Kidney (tissue), 13 donors: ENCODE measurements at regions not wholly inside any gene's neighbourhood (a gene's known extent, or its start where the extent isn't known, plus 50 kb on each side); places are given as distances from the start of the nearest gene placed in this dataset.

Experiments
- DNase-seq, 5 donors: peaks; one replicate each; pipeline ENCODE4 v3.0.0-alpha.2; 2013 to 2020
- FAIRE-seq: peaks from 2 replicates; lab custom pipeline; 2012; peaks lifted over from hg19 to GRCh38; lab: Jason Lieb, UNC
- H3K27ac ChIP-seq, 2 donors: one replicate each; pipeline ENCODE4 v1.7.0; 2013; ENCODE audit warnings: low read depth in 2 of 2, low read length in 2 of 2, inconsistent platforms in 1 of 2
- H3K27me3 ChIP-seq: one replicate; pipeline ENCODE4 v1.7.1; 2013; ENCODE audit warnings: low read length, inconsistent platforms; ENCODE audit not compliant: control insufficient read depth, insufficient read depth
- H3K36me3 ChIP-seq, 3 donors: one replicate each; pipeline versions ENCODE4 v1.7.0 to v1.7.1; 2013; ENCODE audit warnings: low read length in 3 of 3, control low read depth in 1 of 3, inconsistent platforms in 1 of 3; ENCODE audit not compliant: insufficient read depth in 3 of 3, control insufficient read depth in 2 of 3
- H3K4me1 ChIP-seq, 3 donors: one replicate each; pipeline versions ENCODE4 v1.7.0 to v1.7.1; 2013; ENCODE audit warnings: low read length in 3 of 3, inconsistent platforms in 1 of 3, low read depth in 1 of 3; ENCODE audit not compliant: control insufficient read depth in 2 of 3, insufficient read depth in 2 of 3
- H3K4me3 ChIP-seq, 3 donors: one replicate each; pipeline versions ENCODE4 v1.7.0 to v1.8.1; 2013; ENCODE audit warnings: low read length in 3 of 3, control low read depth in 1 of 3, inconsistent platforms in 1 of 3
- H3K9ac ChIP-seq, 3 donors: one replicate each; pipeline versions ENCODE4 v1.7.0 to v1.7.1; 2013; ENCODE audit warnings: low read length in 3 of 3, control low read depth in 1 of 3, inconsistent platforms in 1 of 3
- H3K9me3 ChIP-seq, 3 donors: one replicate each; pipeline versions ENCODE4 v1.7.0 to v1.7.1; 2013; ENCODE audit warnings: low read length in 3 of 3, control low read depth in 1 of 3, inconsistent platforms in 1 of 3; ENCODE audit not compliant: control insufficient read depth in 2 of 3, insufficient read depth in 1 of 3
- CTCF ChIP-seq: IDR thresholded peaks from 3 replicates; pipeline ENCODE4 v1.5.1; 2012; ENCODE audit warnings: mild to moderate bottlenecking, moderate library complexity, borderline replicate concordance; ENCODE audit not compliant: insufficient read depth; ENCODE audit errors: extremely low read depth
- intact Hi-C: fragments of 100-400 bp; cut with DNase I; formaldehyde crosslinking; loops from one replicate; pipeline ENCODE4 v1.11.1; 2022
- donor health status: control.
- donor health status: control.
- donor health status: control.
- donor health status: control.
- donor health status: control.
- donor health status: DM: yes; HTN: yes; CAD: no.
- donor health status: Normal renal cell carcinoma (clear cell type).

- no peaks in the 10 kb centered on the region for H3K9me3 ChIP-seq
Measured at GRCh38 chrX:34555481-34555880, 101.6 kb downstream of the TMEM47 start.

GRCh38 chrX:34546366-34546765 is 110.7 kb downstream of the TMEM47 start:
- FAIRE-seq (no peak), DNase-seq (no peak)
- Histone ChIP-seq H3K4me3 (no peak overlapping the region), H3K36me3 (no peaks in the 10 kb centered on the region), H3K9me3 (no peaks in the 10 kb centered on the region), H3K9ac (no peak overlapping the region), H3K4me1 (no peaks in the 10 kb centered on the region), H3K27me3 (no peaks in the 10 kb centered on the region), H3K27ac (no peak overlapping the region)
- no peak for TF ChIP-seq CTCF
- intact Hi-C loops = no loop called here

More at GRCh38 chrX:34555481-34555880, 101.6 kb downstream of the TMEM47 start:
- Histone ChIP-seq H3K27ac (no peak overlapping the region), H3K4me3 (no peak overlapping the region), H3K36me3 (no peaks in the 10 kb centered on the region), H3K9ac (no peak overlapping the region), H3K27me3 (no peaks in the 10 kb centered on the region), H3K4me1 (no peaks in the 10 kb centered on the region)
- no peak for DNase-seq
- no peak for TF ChIP-seq CTCF
- FAIRE-seq = no peak
- intact Hi-C loops = no loop called here

GRCh38 chrX:34528081-34528480 is 129.0 kb downstream of the TMEM47 start:
- DNase-seq (no peak), FAIRE-seq (no peak)
- H3K36me3 ChIP-seq = no peaks in the 10 kb centered on the region
- no peak overlapping the region for H3K4me3 ChIP-seq
- TF ChIP-seq CTCF = no peak
- H3K27ac ChIP-seq = no peak overlapping the region
- H3K9ac ChIP-seq = no peak overlapping the region
- intact Hi-C loops = no loop called here
- H3K9me3 ChIP-seq = no peaks in the 10 kb centered on the region
- H3K4me1 ChIP-seq = no peaks in the 10 kb centered on the region
- H3K27me3 ChIP-seq = no peaks in the 10 kb centered on the region

- no peak for TF ChIP-seq CTCF
- FAIRE-seq (no peak), DNase-seq (no peak)
- H3K27me3 ChIP-seq = no peaks in the 10 kb centered on the region
- no peak overlapping the region for H3K27ac ChIP-seq
- H3K9me3 ChIP-seq = no peaks in the 10 kb centered on the region
- H3K4me3 ChIP-seq = no peak overlapping the region
- intact Hi-C loops = no loop called here
- no peak overlapping the region for H3K9ac ChIP-seq
- H3K36me3 ChIP-seq = no peaks in the 10 kb centered on the region
- H3K4me1 ChIP-seq = no peaks in the 10 kb centered on the region
Measured at GRCh38 chrX:34521563-34521962, 135.5 kb downstream of the TMEM47 start.
